ENCODE measurements at regions not wholly inside any gene's neighbourhood (a gene's known extent, or its start where the extent isn't known, plus 50 kb on each side); places are given as distances from the start of the nearest gene placed in this dataset.
"Not testable (repeated sequence)": the region's sequence is repeated elsewhere in the genome, so short reads cannot be mapped to it uniquely, and the experiment has no call there.

DNA sequence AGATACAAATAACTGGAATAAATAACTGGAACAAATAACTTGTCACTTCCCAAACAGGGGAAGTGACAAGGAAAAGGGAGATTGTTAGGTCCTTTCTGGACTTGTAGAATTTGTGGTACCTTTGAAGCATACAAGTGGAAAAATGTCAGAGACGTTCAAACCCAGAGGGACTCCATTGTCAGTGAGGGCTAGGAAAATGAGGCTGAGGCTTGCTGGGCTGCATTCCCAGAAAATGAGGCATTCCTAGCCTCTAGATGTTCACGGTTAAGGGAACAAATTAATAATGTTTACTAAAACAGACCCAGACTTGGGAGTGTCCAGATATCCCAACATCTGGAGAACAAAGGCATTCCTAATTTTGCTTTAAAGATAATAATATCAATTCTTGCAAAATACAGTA is 1158.0 kb downstream of the PCDH9 start:
- TF ChIP-seq, protein P1, sequence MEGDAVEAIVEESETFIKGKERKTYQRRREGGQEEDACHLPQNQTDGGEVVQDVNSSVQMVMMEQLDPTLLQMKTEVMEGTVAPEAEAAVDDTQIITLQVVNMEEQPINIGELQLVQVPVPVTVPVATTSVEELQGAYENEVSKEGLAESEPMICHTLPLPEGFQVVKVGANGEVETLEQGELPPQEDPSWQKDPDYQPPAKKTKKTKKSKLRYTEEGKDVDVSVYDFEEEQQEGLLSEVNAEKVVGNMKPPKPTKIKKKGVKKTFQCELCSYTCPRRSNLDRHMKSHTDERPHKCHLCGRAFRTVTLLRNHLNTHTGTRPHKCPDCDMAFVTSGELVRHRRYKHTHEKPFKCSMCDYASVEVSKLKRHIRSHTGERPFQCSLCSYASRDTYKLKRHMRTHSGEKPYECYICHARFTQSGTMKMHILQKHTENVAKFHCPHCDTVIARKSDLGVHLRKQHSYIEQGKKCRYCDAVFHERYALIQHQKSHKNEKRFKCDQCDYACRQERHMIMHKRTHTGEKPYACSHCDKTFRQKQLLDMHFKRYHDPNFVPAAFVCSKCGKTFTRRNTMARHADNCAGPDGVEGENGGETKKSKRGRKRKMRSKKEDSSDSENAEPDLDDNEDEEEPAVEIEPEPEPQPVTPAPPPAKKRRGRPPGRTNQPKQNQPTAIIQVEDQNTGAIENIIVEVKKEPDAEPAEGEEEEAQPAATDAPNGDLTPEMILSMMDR (IDR thresholded peaks at IDR 0.05; ENCODE audit: low read length) = not testable (repeated sequence)
- TF ChIP-seq EZH2 (optimal IDR thresholded peaks at IDR 0.05; ENCODE audit: low read depth, low read length) = not testable (repeated sequence)

Measured in MM.1S (cell line).